HG02642 (cell line): ENCODE measurements at regions not wholly inside any gene's neighbourhood (a gene's known extent, or its start where the extent isn't known, plus 50 kb on each side); places are given as distances from the start of the nearest gene placed in this dataset.

ENCODE experiments used
- ATAC-seq: cut with Tn5 transposase; IDR thresholded peaks from one replicate; pipeline ENCODE4 v1.9.1; 2021; ENCODE audit warnings: mild to moderate bottlenecking; ENCODE audit not compliant: unreplicated experiment, poor library complexity

DNA sequence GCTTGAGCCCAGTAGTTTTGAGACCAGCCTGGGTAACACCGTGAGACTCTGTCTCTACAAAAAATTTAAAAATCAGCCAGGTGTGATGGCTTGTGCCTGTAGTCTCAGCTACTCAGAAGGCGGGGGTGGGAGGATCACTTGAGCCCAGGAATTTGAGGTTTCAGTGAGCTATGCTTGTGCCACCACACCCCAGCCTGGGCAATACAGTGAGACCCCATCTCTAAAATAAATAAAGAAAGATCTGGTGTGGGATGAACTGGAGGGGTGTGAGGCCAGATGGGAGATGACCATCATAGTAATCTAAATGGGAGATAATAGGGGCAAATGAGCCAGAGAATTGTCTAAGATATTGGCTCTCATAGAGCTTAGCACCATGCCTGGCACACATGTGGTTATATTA lies 60.1 kb upstream of the TRABD2B start:
- no peak for ATAC-seq

DNA sequence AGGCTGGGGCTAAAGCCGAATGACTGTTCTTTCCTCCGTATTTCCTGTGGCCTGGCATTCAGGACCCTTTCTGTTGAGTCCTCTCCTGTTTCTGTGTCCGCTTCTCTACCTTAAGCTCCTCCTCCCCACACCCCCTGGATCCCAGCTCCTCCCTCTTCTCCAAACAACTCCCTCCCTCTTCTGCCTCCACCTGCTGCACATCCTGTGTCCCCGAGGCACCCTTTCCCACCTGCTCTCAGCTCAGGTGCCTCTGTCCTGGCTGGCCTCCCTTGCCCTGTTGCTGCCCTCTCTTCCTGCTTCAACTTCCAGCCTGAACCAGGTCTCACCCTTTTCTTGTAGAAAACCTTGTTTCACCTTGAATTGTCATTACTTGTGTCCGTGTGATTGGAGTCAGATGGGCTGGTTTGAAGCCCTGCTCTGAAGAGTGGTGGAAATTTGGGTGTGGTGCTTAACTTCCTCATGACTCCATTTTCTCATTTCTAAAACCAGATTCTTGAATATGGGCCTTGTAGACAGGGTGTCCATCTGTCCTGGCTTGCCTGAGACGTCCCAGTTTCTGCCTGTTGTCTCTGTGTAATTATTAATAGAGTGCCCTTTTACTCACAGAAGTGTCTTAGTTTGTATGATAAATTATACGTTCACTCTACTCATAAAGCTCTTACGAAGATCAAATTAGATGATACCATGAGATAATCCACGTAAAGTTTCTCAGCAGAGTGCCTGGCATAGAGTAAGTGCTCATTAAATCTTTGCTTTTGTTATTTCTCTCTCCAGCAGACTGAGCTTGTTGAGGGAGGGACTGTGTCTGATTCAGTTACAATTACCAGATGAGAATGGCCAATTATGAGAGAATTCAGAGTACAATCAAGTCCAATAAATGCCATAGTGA lies 58.9 kb upstream of the TRABD2B start:
- ATAC-seq = no peak

DNA sequence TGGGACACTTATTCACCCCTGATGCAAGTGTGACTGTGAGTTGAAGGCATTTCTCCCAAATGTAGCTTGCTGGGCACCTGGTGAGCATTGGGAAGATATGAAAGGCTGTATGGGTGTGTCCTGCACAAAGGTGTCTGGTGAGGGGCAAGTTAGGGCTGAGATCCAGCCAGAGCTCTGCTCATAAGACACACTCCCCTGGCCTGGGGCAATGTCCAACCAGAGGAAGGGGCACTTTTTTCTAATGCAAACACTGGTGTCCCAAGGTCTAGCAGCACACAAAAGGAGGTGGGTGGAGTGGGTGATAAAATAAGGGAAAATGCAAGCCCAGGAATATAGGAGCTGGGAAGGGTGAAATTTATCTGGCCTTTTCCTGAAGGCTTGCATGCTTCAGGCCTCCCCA lies 57.0 kb upstream of the TRABD2B start:
- ATAC-seq = no peak

DNA sequence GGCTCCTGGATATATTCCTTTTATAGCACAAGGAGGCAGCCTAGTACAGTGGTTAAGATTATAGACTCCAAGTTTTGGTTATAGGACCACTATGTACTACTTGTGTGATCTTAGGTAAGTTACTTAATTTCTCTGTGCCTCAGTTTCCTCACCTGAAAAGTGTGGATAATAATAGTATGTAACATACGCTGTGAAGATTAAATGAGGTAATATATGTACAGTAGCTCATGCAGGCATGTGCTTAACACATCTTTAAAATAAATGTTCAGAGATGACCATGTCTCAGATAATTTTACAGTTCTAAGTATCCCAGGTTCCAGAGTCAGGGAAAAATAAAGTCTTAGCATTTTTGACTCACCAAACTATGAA lies 55.7 kb upstream of the TRABD2B start:
- ATAC-seq = no peak

DNA sequence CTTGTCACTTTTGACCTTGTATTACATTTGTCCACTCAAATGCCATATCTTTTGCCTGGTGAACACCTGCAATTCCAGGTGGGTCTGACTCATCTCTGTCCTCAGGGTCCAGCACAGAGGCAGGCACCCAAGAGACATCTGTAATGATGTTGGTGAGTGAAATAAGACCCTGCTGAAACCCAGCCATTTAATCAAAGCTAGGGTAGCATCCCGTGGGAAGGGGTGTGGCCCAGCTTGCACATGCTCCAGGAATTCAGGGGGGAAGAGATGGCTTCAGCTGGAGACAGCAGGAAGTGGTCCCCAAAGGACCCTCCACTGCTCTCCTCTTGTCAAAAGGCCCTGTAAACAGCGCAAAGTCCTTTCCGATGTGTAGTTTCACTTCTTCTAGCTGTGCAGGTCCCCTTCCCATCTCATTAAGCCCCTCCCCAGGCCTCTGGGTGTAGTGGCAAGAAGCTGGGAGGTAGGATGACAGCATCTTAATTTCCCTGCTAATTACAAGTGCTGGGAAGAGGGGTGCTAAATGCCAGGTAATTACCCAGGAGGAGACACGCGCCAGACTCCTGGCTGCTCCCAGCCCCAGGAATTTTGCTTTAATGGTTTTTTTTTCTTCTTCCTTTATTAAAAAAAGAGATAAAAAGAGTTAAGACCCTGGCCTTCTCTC lies 54.4 kb upstream of the TRABD2B start:
- ATAC-seq = no peak

DNA sequence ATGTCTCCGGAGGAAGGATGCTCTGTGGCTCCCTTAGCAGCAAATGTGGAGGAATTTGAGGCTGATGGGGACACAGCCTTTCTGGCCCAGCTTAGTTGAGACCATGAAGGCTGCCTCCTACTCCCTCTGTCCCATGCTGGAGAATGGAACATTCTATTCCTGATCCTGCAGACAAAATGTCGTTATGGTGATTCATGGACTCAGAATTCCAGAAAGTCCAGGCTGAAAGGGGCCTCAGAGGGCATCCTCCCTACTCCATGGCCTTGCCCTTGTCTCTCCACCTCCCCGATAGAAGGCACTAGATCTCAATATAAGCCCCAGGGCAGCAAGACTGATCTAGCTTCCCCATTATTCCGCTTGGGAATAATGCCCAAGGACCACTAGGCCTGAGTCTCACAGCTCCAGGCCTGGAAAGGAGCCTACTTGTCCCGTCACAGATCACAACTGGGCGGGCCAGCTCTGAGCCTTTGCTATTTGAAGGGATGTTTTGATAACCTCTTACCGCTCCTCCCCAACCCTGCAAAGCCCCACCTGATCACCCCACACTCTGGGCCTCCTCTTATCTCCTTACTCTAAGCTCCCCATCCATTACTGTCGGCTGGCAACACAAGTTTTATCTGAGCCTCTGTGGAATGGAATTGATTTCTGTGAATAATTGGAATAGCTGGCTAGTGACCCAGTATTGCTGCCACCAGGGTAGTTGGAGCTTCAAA lies 52.8 kb upstream of the TRABD2B start:
- no peak for ATAC-seq

DNA sequence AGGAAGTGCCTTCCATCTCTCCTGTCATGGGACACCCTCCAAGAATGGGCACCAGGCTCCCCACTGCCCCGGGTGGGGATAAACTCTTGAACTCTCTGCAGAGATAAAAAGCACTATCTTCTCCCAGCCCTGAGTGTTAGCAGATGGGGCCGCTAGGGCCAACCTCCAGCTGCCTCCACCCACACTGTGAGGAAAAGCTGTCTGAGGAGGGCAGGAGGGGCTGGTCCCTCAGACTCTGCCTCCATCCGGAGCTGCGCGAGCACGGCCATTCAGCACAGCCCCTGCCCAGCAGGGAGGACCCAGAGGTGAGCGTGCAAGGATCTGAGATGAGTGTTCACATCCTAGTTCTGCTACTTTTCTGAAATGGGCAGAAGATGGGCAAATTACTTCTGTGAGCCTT lies 51.8 kb upstream of the TRABD2B start:
- no peak for ATAC-seq

DNA sequence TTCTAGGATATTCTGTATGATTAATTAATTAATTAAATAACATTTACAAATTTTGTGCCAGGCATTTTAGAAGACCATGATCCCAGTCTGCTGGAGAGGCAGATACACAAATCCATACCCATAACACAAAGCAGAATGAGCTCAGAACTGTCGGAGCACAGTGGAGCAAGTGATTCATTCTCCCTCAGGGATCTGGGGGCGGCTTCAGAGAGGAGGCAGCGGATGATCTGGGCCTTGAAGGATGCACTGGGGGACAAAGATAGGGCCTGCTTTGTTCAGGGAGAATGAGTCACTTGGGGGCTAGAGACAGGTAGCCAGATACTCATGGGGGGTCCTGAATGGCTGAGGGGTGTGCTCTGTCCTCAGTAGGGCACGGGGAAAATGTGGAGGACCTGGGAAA lies 50.9 kb upstream of the TRABD2B start:
- ATAC-seq = no peak

DNA sequence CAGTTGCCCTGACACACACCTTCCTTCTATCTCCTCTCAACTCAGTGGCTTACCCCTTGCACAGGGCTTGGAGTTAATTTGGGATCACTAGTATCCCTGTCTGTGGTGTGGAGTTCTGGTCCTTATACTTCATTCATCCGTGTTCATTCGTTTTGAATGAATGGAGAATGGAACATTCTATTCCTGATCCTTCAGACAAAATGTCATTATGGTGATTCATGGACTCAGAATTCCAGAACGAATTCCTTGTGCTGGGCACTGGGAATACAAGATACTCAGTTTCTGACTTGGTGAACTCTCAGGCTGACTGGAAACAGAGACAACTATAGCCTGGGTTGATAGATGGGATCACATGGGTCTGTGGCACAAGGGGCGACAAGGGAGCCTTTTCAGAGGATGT lies 49.9 kb upstream of the TRABD2B start:
- no peak for ATAC-seq
